ENCODE measurements at regions not wholly inside any gene's neighbourhood (a gene's known extent, or its start where the extent isn't known, plus 50 kb on each side); places are given as distances from the start of the nearest gene placed in this dataset.

GRCh38 chr1:204788470-204788869 lies 82.2 kb upstream of the NFASC start:
- H3K27me3 ChIP-seq (ENCODE audit: control insufficient read depth in 4 of 4, insufficient read depth in 4 of 4, low read length in 3 of 4), result peaks cover 0 to 2% (median 0%) of the 10 kb centered on the region in 4 donors
- TF ChIP-seq MAX (IDR thresholded peaks at IDR 0.05) (no peak), FOXA1 (IDR thresholded peaks at IDR 0.05) (no peak), RAD21 (IDR thresholded peaks at IDR 0.05) (no peak), NR2F2 (IDR thresholded peaks at IDR 0.05) (no peak), JUND (IDR thresholded peaks at IDR 0.05) (no peak), GABPA (IDR thresholded peaks at IDR 0.05 in 1 of 2, conservative IDR thresholded peaks at IDR 0.05 in 1 of 2) (no peak), ZBTB33 (IDR thresholded peaks at IDR 0.05) (no peak), SP1 (IDR thresholded peaks at IDR 0.05) (no peak)
- TF ChIP-seq, protein P1, sequence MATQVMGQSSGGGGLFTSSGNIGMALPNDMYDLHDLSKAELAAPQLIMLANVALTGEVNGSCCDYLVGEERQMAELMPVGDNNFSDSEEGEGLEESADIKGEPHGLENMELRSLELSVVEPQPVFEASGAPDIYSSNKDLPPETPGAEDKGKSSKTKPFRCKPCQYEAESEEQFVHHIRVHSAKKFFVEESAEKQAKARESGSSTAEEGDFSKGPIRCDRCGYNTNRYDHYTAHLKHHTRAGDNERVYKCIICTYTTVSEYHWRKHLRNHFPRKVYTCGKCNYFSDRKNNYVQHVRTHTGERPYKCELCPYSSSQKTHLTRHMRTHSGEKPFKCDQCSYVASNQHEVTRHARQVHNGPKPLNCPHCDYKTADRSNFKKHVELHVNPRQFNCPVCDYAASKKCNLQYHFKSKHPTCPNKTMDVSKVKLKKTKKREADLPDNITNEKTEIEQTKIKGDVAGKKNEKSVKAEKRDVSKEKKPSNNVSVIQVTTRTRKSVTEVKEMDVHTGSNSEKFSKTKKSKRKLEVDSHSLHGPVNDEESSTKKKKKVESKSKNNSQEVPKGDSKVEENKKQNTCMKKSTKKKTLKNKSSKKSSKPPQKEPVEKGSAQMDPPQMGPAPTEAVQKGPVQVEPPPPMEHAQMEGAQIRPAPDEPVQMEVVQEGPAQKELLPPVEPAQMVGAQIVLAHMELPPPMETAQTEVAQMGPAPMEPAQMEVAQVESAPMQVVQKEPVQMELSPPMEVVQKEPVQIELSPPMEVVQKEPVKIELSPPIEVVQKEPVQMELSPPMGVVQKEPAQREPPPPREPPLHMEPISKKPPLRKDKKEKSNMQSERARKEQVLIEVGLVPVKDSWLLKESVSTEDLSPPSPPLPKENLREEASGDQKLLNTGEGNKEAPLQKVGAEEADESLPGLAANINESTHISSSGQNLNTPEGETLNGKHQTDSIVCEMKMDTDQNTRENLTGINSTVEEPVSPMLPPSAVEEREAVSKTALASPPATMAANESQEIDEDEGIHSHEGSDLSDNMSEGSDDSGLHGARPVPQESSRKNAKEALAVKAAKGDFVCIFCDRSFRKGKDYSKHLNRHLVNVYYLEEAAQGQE (IDR thresholded peaks at IDR 0.05), result no peak
- no peaks in the 10 kb centered on the region for H3K9me3 ChIP-seq (ENCODE audit: control insufficient read depth in 4 of 4, low read length in 3 of 4)

DNA sequence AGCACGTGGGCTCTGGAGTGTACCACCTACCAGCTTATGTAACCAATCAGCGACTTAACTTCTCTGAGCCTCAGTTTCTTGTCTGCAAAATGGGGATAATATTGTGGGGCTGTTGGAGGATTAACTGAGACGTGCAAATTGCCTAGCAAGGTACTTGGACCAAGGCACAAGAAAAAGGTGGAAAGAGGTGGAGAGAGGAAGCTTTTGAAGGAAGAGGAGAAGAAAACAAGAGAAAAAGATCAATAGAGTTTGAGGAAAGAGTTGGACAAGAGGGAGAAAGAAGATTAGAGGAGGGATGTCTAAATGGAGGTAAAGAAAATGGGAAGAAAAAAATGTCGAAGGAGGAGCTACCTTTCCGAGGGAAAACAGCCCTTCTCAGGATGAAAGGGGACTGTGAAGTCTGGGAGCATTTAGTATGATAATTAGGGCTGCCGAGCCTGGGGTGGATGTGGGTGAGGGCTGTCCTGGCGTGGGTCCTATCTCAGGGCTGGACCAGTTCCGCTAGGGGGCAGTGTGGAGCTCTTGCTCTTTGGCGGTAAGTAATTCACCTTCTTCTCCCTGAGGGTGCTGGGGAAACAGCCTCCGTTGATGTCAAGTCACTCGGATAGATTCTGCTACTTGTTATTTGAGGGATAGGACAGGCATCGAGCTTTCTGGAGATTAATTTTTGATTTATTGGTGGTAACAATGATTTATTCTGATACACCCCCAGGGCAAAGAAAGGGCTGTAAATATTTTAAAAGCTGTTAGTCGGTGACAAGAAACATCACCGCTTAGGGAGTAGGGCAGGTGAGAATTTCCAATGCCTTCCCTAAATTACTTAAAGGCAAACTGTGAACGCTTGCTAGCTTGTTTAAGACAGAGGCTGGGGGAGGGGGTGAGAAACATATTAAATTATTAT lies 79.0 kb upstream of the NFASC start:
- peak; percentile 85 for DNase-seq (ENCODE audit: low spot score)
- H3K36me3 ChIP-seq (ENCODE audit: control insufficient read depth in 4 of 4, insufficient read depth in 3 of 4, low read depth in 1 of 4, low read length in 3 of 4), result no peaks in the 10 kb centered on the region
- H3K27ac ChIP-seq (ENCODE audit: low read depth in 1 of 2, low read length in 2 of 2), result no peak overlapping the region
- H3K4me1 ChIP-seq (ENCODE audit: control insufficient read depth in 4 of 4, insufficient read depth in 4 of 4, low read length in 3 of 4), result peaks cover 0 to 3% (median 0%) of the 10 kb centered on the region in 4 donors
- H3K9ac ChIP-seq (ENCODE audit: low read depth in 1 of 2, low read length in 2 of 2), result no peak overlapping the region
- TF ChIP-seq ZBTB33 (IDR thresholded peaks at IDR 0.05) (no peak), CTCF (IDR thresholded peaks at IDR 0.05; ENCODE audit: low read depth, low read length, missing input control) (peak; percentile 77), RAD21 (IDR thresholded peaks at IDR 0.05) (peak; percentile 59 to 70), MAX (IDR thresholded peaks at IDR 0.05) (no peak), HNF4G (IDR thresholded peaks at IDR 0.05) (no peak)
- 33% methylated on average over 15 of the region's 15 CpGs for WGBS
- no peak overlapping the region for H3K4me3 ChIP-seq (ENCODE audit: low read depth in 1 of 3, low read length in 3 of 3)
- H3K27me3 ChIP-seq (ENCODE audit: control insufficient read depth in 4 of 4, insufficient read depth in 4 of 4, low read length in 3 of 4), result no peaks in the 10 kb centered on the region
- no peaks in the 10 kb centered on the region for H3K9me3 ChIP-seq (ENCODE audit: control insufficient read depth in 4 of 4, low read length in 3 of 4)

More at GRCh38 chr1:204788470-204788869, 82.2 kb upstream of the NFASC start:
- Histone ChIP-seq H3K9ac (ENCODE audit: low read depth in 1 of 2, low read length in 2 of 2) (no peak overlapping the region), H3K4me1 (ENCODE audit: control insufficient read depth in 4 of 4, insufficient read depth in 4 of 4, low read length in 3 of 4) (peaks cover 0 to 3% (median 0%) of the 10 kb centered on the region in 4 donors), H3K4me3 (ENCODE audit: low read depth in 1 of 3, low read length in 3 of 3) (no peak overlapping the region), H3K36me3 (ENCODE audit: control insufficient read depth in 4 of 4, insufficient read depth in 3 of 4, low read depth in 1 of 4, low read length in 3 of 4) (no peaks in the 10 kb centered on the region), H3K27ac (ENCODE audit: low read depth in 1 of 2, low read length in 2 of 2) (no peak overlapping the region)
- DNase-seq (ENCODE audit: low spot score), result no peak

All from liver (tissue), 8 donors.